H1 (cell line): ENCODE measurements at regions not wholly inside any gene's neighbourhood (a gene's known extent, or its start where the extent isn't known, plus 50 kb on each side); places are given as distances from the start of the nearest gene placed in this dataset.

ENCODE experiments used
- CTCF ChIA-PET: fragments of 300-600 bp; sonication (Branson Sonifier 250); formaldehyde crosslinking; loops from one replicate; lab custom pipeline; 2021; ENCODE audit not compliant: partially characterized antibody; lab: Charles Lee
- POLR2A ChIA-PET: fragments of 300-600 bp; sonication (Branson Sonifier 250); formaldehyde crosslinking; loops from one replicate; lab custom pipeline; 2021; ENCODE audit warnings: inconsistent platforms; ENCODE audit not compliant: partially characterized antibody; lab: Charles Lee
- DNase-seq, 2 experiments: peaks; one replicate each; pipeline versions ENCODE4 v3.0.0 to v3.0.0-alpha.2; 2010 to 2022; ENCODE audit warnings: low spot score in 2 of 2, low read depth in 1 of 2, mixed read lengths in 1 of 2
- FAIRE-seq: peaks from 2 replicates; lab custom pipeline; 2011; peaks lifted over from hg19 to GRCh38; lab: Jason Lieb, UNC
- H2AFZ ChIP-seq: 2 replicates; pipeline ENCODE4 v1.8.1; 2012; ENCODE audit warnings: low read length, inconsistent platforms
- H2AK5ac ChIP-seq: 2 replicates; pipeline ENCODE4 v1.6.1; 2013; ENCODE audit warnings: low read depth, low read length
- H2BK120ac ChIP-seq: replicated peaks from 2 replicates; pipeline ENCODE3; 2013; ENCODE audit warnings: low read depth, low read length, inconsistent platforms
- H2BK12ac ChIP-seq: 2 replicates; pipeline ENCODE4 v1.6.1; 2013; ENCODE audit warnings: low read depth, low read length
- H2BK15ac ChIP-seq: 2 replicates; pipeline ENCODE4 v1.6.1; 2013; ENCODE audit warnings: low read length
- H2BK20ac ChIP-seq: 2 replicates; pipeline ENCODE4 v1.6.1; 2013; ENCODE audit warnings: low read length
- H2BK5ac ChIP-seq: 2 replicates; pipeline ENCODE4 v1.6.1; 2013; ENCODE audit warnings: low read depth, low read length
- H3K14ac ChIP-seq: 2 replicates; pipeline ENCODE4 v1.6.1; 2013; ENCODE audit warnings: inconsistent platforms; ENCODE audit not compliant: insufficient read length
- H3K18ac ChIP-seq: 2 replicates; pipeline ENCODE4 v1.6.1; 2013; ENCODE audit warnings: low read length; ENCODE audit errors: extremely low read depth
- H3K23ac ChIP-seq: 2 replicates; pipeline ENCODE4 v1.6.1; 2013; ENCODE audit warnings: inconsistent platforms; ENCODE audit not compliant: insufficient read length
- H3K23me2 ChIP-seq: 2 replicates; pipeline ENCODE4 v1.6.1; 2013; ENCODE audit warnings: low read depth, low read length
- H3K27ac ChIP-seq: 2 replicates; pipeline ENCODE4 v1.6.1; 2011; ENCODE audit warnings: low read depth, low read length, inconsistent platforms
- H3K27me3 ChIP-seq, 4 experiments: replicated peaks in 1 of 4; 1 replicate in 1 of 4; 2 replicates in 3 of 4; pipeline versions ENCODE4 v1.6.1 to v1.8.1; 2011 to 2013; ENCODE audit warnings: low read length in 3 of 4, mild to moderate bottlenecking in 3 of 4, inconsistent platforms in 2 of 4, mixed read lengths in 2 of 4, moderate library complexity in 1 of 4; ENCODE audit not compliant: control insufficient read depth in 3 of 4, insufficient read depth in 3 of 4; ENCODE audit errors: extremely low read depth in 1 of 4
- H3K36me3 ChIP-seq, 4 experiments: 2 replicates each; pipeline versions ENCODE4 v1.6.1 to v1.8.1; 2011 to 2013; ENCODE audit warnings: mild to moderate bottlenecking in 4 of 4, low read length in 3 of 4, moderate library complexity in 2 of 4, control low read depth in 1 of 4, inconsistent platforms in 1 of 4; ENCODE audit not compliant: insufficient read depth in 4 of 4, control insufficient read depth in 2 of 4
- H3K4ac ChIP-seq: replicated peaks from 2 replicates; pipeline ENCODE3; 2013; ENCODE audit warnings: low read length, low read depth, mixed read lengths, inconsistent platforms; ENCODE audit not compliant: insufficient read length
- H3K4me1 ChIP-seq, 4 experiments: replicated peaks in 1 of 4; 1 replicate in 1 of 4; 2 replicates in 3 of 4; pipeline versions ENCODE4 v1.6.1 to v1.8.1; 2011 to 2013; ENCODE audit warnings: low read length in 3 of 4, inconsistent platforms in 2 of 4, mixed read lengths in 1 of 4; ENCODE audit not compliant: insufficient read depth in 4 of 4, control insufficient read depth in 3 of 4
- H3K4me2 ChIP-seq, 2 experiments: 2 replicates each; pipeline versions ENCODE4 v1.6.1 to v1.8.1; 2011 to 2013; ENCODE audit warnings: low read depth in 2 of 2, low read length in 2 of 2, control low read depth in 1 of 2, inconsistent platforms in 1 of 2, mild to moderate bottlenecking in 1 of 2; ENCODE audit not compliant: insufficient read depth in 1 of 2
- H3K4me3 ChIP-seq, 4 experiments: fragments of 200-600, 300-600 bp in 1 of 4; sonication (generic), shearing (Covaris generic), sonication (Bioruptor Twin) in 1 of 4; 2 replicates each; pipeline versions ENCODE4 v1.5.1 to v1.8.1; 2011 to 2016; ENCODE audit warnings: low read length in 4 of 4, low read depth in 3 of 4, control low read depth in 2 of 4, inconsistent platforms in 2 of 4, mild to moderate bottlenecking in 2 of 4, mixed read lengths in 1 of 4, moderate library complexity in 1 of 4; ENCODE audit not compliant: insufficient read depth in 2 of 4; ENCODE audit errors: extremely low read depth in 1 of 4
- H3K56ac ChIP-seq: replicated peaks from 2 replicates; pipeline ENCODE3; 2013; ENCODE audit warnings: low read depth, mild to moderate bottlenecking, mixed read lengths, low read length, inconsistent platforms; ENCODE audit not compliant: insufficient read length
- H3K79me1 ChIP-seq: 2 replicates; pipeline ENCODE4 v1.6.1; 2013; ENCODE audit warnings: low read depth, low read length, control low read depth
- H3K79me2 ChIP-seq, 2 experiments: 2 replicates each; pipeline versions ENCODE4 v1.6.1 to v1.8.1; 2012 to 2013; ENCODE audit warnings: low read length in 2 of 2, mild to moderate bottlenecking in 2 of 2, inconsistent platforms in 1 of 2; ENCODE audit not compliant: insufficient read depth in 2 of 2, control insufficient read depth in 1 of 2
- H3K9ac ChIP-seq, 4 experiments: replicated peaks in 1 of 4; 1 replicate in 1 of 4; 2 replicates in 3 of 4; pipeline versions ENCODE4 v1.6.1 to v1.8.1; 2011 to 2013; ENCODE audit warnings: low read depth in 3 of 4, low read length in 3 of 4, control low read depth in 2 of 4, mild to moderate bottlenecking in 2 of 4, moderate library complexity in 2 of 4, inconsistent platforms in 1 of 4; ENCODE audit errors: extremely low read depth in 1 of 4
- H3K9me3 ChIP-seq, 2 experiments: 2 replicates each; pipeline versions ENCODE4 v1.6.1 to v1.8.1; 2012 to 2013; ENCODE audit warnings: mild to moderate bottlenecking in 2 of 2, moderate library complexity in 2 of 2, control low read depth in 1 of 2, inconsistent platforms in 1 of 2, low read depth in 1 of 2, low read length in 1 of 2, mixed read lengths in 1 of 2; ENCODE audit not compliant: insufficient read depth in 2 of 2
- H4K20me1 ChIP-seq, 2 experiments: replicated peaks in 1 of 2; 2 replicates each; pipeline versions ENCODE3 to v1.8.1; 2011 to 2013; ENCODE audit warnings: inconsistent platforms in 2 of 2, low read length in 2 of 2, mild to moderate bottlenecking in 1 of 2; ENCODE audit not compliant: insufficient read depth in 2 of 2, control insufficient read depth in 1 of 2
- H4K5ac ChIP-seq: 2 replicates; pipeline ENCODE4 v1.6.1; 2013; ENCODE audit warnings: low read length, low read depth, mixed read lengths, inconsistent platforms; ENCODE audit not compliant: insufficient read length
- H4K8ac ChIP-seq: 2 replicates; pipeline ENCODE4 v1.8.0; 2013; ENCODE audit warnings: mild to moderate bottlenecking, moderate library complexity, low read length, inconsistent platforms; ENCODE audit not compliant: insufficient read depth; ENCODE audit errors: extremely low read depth
- H4K91ac ChIP-seq: replicated peaks from 2 replicates; pipeline ENCODE3; 2013; ENCODE audit warnings: low read length, mixed read lengths, inconsistent platforms; ENCODE audit not compliant: insufficient read length
- BCL11A ChIP-seq, 2 experiments: IDR thresholded peaks; one replicate each; pipeline ENCODE4 v1.6.1; 2011; ENCODE audit warnings: low read depth in 2 of 2, low read length in 2 of 2, mild to moderate bottlenecking in 2 of 2
- EP300 ChIP-seq, 2 experiments: IDR thresholded peaks; 1 replicate in 1 of 2; 2 replicates in 1 of 2; pipeline ENCODE4 v1.6.1; 2011 to 2012; ENCODE audit warnings: low read depth in 2 of 2, low read length in 2 of 2, mild to moderate bottlenecking in 2 of 2, borderline replicate concordance in 1 of 2, inconsistent platforms in 1 of 2, moderate library complexity in 1 of 2
- KDM4A ChIP-seq: IDR thresholded peaks from one replicate; pipeline ENCODE4 v1.7.1; 2012; ENCODE audit warnings: low read depth, mild to moderate bottlenecking, moderate library complexity, low read length, inconsistent platforms; ENCODE audit not compliant: severe bottlenecking
- KDM5A ChIP-seq: fragments of 200-600 bp; IDR thresholded peaks from 2 replicates; pipeline ENCODE4 v1.7.1; 2012; ENCODE audit warnings: mild to moderate bottlenecking, low read length, inconsistent platforms, mixed read lengths
- SP1 ChIP-seq: IDR thresholded peaks from 2 replicates; pipeline ENCODE4 v1.6.1; 2011; ENCODE audit warnings: low read depth, low read length
- TAF7 ChIP-seq: optimal IDR thresholded peaks from 2 replicates; pipeline ENCODE3; 2011; ENCODE audit warnings: low read depth, mild to moderate bottlenecking, inconsistent platforms, low read length, moderate library complexity, borderline replicate concordance
- WGBS, 2 experiments: shearing (Covaris generic) in 1 of 2; methylation state at CpG; one replicate each; pipeline versions ENCODE4 v1.1.6 to v1.1.7; 2013 to 2015; ENCODE audit warnings: low lambda C conversion rate in 2 of 2, mixed read lengths in 2 of 2, inconsistent platforms in 1 of 2, low coverage in 1 of 2, missing lambda C conversion rate in 1 of 2; ENCODE audit not compliant: insufficient replicate concordance in 2 of 2, insufficient coverage in 1 of 2, insufficient read length in 1 of 2; ENCODE audit errors: extremely low coverage in 1 of 2, missing lambda C conversion rate in 1 of 2; 5-methylcytosine and 5-hydroxymethylcytosine counted together
- TF ChIP-seq, protein P1 (sequence below): IDR thresholded peaks from 2 replicates; pipeline ENCODE4 v1.6.1; 2012; ENCODE audit warnings: inconsistent platforms
- TF ChIP-seq, protein P2 (sequence below): IDR thresholded peaks from 2 replicates; pipeline ENCODE4 v1.6.1; 2012; ENCODE audit warnings: low read length, inconsistent platforms

DNA sequence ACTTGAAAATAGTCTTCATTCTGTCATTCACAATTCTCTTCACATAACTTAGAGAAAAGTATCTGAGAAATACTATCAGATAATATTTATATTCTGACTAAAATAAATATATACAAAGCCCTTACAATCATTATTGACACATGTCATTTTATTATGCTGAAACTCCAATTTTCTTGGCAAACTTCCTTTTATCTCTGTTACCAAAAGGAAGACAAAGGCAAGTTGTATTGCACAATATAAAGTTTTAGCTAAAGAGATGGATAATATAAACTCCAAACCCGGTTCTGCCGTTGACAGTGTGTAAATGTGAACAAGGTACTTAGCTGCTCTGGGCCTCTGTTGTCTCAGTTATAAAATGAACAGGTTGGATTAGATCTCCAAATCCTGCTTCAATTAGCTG, 99.0 kb upstream of the MDFIC start:
- no peak for DNase-seq
- no peak for FAIRE-seq
- peaks cover 0 to 16% (median 7%) of the 10 kb centered on the region in 4 experiments; a peak in 4 of 7 replicates for H3K4me1 ChIP-seq
- H3K79me1 ChIP-seq: no peaks in the 10 kb centered on the region
- H3K27me3 ChIP-seq: no peaks in the 10 kb centered on the region
- H2BK120ac ChIP-seq: no peak overlapping the region
- CTCF ChIA-PET: interaction anchor here (1.3 to 1.5 kb wide), 2 partner anchors 12 to 18 kb away, joined by 3 to 4 read pairs; no protein-coding TSS in a partner anchor
- H3K14ac ChIP-seq: no peak overlapping the region
- H3K4me3 ChIP-seq: no peak overlapping the region
- no peak overlapping the region for H2AFZ ChIP-seq
- WGBS, 2 experiments: 96% methylated on average over 2 of the region's 2 CpGs; no CpG with 5 or more reads in 1 of the 2 experiments
- H4K8ac ChIP-seq: no peak overlapping the region
- no peak overlapping the region for H3K56ac ChIP-seq
- peak overlapping the region in 1 of 2 experiments; percentile 22; a peak in 2 of 4 replicates for H3K4me2 ChIP-seq
- peak overlapping the region; percentile 29 for H4K5ac ChIP-seq
- H3K23me2 ChIP-seq: no peaks in the 10 kb centered on the region
- POLR2A ChIA-PET: no interaction called here
- no peaks in the 10 kb centered on the region for H3K36me3 ChIP-seq
- H3K27ac ChIP-seq: no peak overlapping the region
- no peak overlapping the region for H3K23ac ChIP-seq
- no peak overlapping the region for H3K4ac ChIP-seq
- H2BK15ac ChIP-seq: no peak overlapping the region
- H3K79me2 ChIP-seq: no peaks in the 10 kb centered on the region
- H3K9me3 ChIP-seq: peaks cover 0 to 8% of the 10 kb centered on the region in 2 experiments; a peak in 1 of 4 replicates
- no peak overlapping the region for H4K91ac ChIP-seq
- H3K18ac ChIP-seq: no peak overlapping the region
- H2BK20ac ChIP-seq: no peak overlapping the region
- H2AK5ac ChIP-seq: no peak overlapping the region
- H3K9ac ChIP-seq: no peak overlapping the region
- no peak overlapping the region for H2BK12ac ChIP-seq
- no peak overlapping the region for H2BK5ac ChIP-seq
- H4K20me1 ChIP-seq: no peaks in the 10 kb centered on the region
- TF ChIP-seq BCL11A (IDR thresholded peaks at IDR 0.05; ENCODE audit: low read depth in 2 of 2, low read length in 2 of 2) (no peak), EP300 (IDR thresholded peaks at IDR 0.05; ENCODE audit: borderline replicate concordance in 1 of 2, low read depth in 2 of 2, low read length in 2 of 2) (no peak), KDM5A (no peak), TAF7 (no peak), SP1 (no peak), KDM4A (no peak)
- TF ChIP-seq, protein P1, sequence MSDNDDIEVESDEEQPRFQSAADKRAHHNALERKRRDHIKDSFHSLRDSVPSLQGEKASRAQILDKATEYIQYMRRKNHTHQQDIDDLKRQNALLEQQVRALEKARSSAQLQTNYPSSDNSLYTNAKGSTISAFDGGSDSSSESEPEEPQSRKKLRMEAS: no peak
- TF ChIP-seq, protein P2, sequence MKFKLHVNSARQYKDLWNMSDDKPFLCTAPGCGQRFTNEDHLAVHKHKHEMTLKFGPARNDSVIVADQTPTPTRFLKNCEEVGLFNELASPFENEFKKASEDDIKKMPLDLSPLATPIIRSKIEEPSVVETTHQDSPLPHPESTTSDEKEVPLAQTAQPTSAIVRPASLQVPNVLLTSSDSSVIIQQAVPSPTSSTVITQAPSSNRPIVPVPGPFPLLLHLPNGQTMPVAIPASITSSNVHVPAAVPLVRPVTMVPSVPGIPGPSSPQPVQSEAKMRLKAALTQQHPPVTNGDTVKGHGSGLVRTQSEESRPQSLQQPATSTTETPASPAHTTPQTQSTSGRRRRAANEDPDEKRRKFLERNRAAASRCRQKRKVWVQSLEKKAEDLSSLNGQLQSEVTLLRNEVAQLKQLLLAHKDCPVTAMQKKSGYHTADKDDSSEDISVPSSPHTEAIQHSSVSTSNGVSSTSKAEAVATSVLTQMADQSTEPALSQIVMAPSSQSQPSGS: no peak
